Natural killer cell (primary cell): ENCODE measurements at regions not wholly inside any gene's neighbourhood (a gene's known extent, or its start where the extent isn't known, plus 50 kb on each side); places are given as distances from the start of the nearest gene placed in this dataset.

Experiments
- ATAC-seq, 3 donors: fragments of 150-1000 bp in 2 of 3; fragments of 200-7000 bp in 1 of 3; cut with Tn5 transposase; 1 replicate in 1 of 3; 2 replicates in 2 of 3; pipeline ENCODE4 v1.10.0; 2021; ENCODE audit warnings: mild to moderate bottlenecking in 2 of 3, moderate library complexity in 2 of 3
- DNase-seq, 2 donors: peaks; one replicate each; pipeline versions ENCODE4 v3.0.0 to v3.0.0-alpha.2; 2013 to 2021; ENCODE audit warnings: mixed read lengths in 1 of 2
- H3K27ac ChIP-seq: one replicate; pipeline ENCODE4 v1.5.1; 2013; ENCODE audit warnings: mild to moderate bottlenecking, low read length
- H3K27me3 ChIP-seq: one replicate; pipeline ENCODE4 v1.6.1; 2013; ENCODE audit warnings: low read length; ENCODE audit not compliant: control insufficient read depth, insufficient read depth
- H3K36me3 ChIP-seq: one replicate; pipeline ENCODE4 v1.6.1; 2013; ENCODE audit warnings: low read length; ENCODE audit not compliant: control insufficient read depth, insufficient read depth
- H3K4me1 ChIP-seq: one replicate; pipeline ENCODE4 v1.6.1; 2013; ENCODE audit warnings: low read length; ENCODE audit not compliant: control insufficient read depth, insufficient read depth
- H3K4me3 ChIP-seq: one replicate; pipeline ENCODE4 v1.5.1; 2013; ENCODE audit warnings: low read length
- H3K9me3 ChIP-seq: one replicate; pipeline ENCODE4 v1.6.1; 2013; ENCODE audit warnings: low read length; ENCODE audit not compliant: control insufficient read depth, insufficient read depth
- H3K27ac Mint-ChIP-seq, 2 donors: one replicate each; pipeline ENCODE4 v1.8.0; 2022; ENCODE audit warnings: mild to moderate bottlenecking in 2 of 2, mixed read lengths in 2 of 2, moderate library complexity in 1 of 2
- H3K27me3 Mint-ChIP-seq, 2 donors: one replicate each; pipeline ENCODE4 v1.8.0; 2022; ENCODE audit warnings: low read depth in 2 of 2, mixed read lengths in 2 of 2
- H3K36me3 Mint-ChIP-seq: one replicate; pipeline ENCODE4 v1.8.0; 2022; ENCODE audit warnings: mixed read lengths
- H3K4me1 Mint-ChIP-seq, 2 donors: one replicate each; pipeline ENCODE4 v1.8.0; 2022; ENCODE audit warnings: mixed read lengths in 2 of 2
- H3K4me3 Mint-ChIP-seq: one replicate; pipeline ENCODE4 v1.8.0; 2022; ENCODE audit warnings: mild to moderate bottlenecking, moderate library complexity, mixed read lengths
- H3K9me3 Mint-ChIP-seq, 2 donors: one replicate each; pipeline ENCODE4 v1.8.0; 2022; ENCODE audit warnings: mixed read lengths in 2 of 2
- WGBS: methylation state at CpG from one replicate; pipeline ENCODE4 v1.1.7; 2013; ENCODE audit warnings: missing lambda C conversion rate; ENCODE audit not compliant: insufficient coverage; 5-methylcytosine and 5-hydroxymethylcytosine counted together
- intact Hi-C: fragments of 100-400 bp; cut with micrococcal nuclease; formaldehyde crosslinking; loops from one replicate; pipeline ENCODE4 v1.14.2; 2022
- TF ChIP-seq, protein P1 (sequence below): fragments of 200-600 bp; IDR thresholded peaks from one replicate; pipeline ENCODE4 v1.8.0; 2022; ENCODE audit warnings: antibody characterized with exemption

DNA sequence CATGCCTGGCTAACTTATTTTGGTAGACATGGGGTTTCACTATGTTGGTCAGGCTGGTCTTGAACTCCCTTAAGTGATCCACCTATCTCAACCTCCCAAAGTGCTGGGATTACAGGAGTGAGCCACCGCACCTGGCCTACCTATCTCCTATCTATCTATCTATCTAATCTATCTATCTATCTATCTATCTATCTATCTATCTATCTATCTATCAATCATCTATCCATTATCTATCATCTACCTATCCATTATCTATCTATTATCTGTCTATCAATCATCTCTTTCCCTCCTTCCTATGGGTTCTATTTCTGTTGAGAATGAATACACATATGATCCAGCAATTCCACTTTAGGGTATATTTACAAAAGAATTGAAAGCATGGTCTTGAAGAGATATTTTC lies 194.2 kb upstream of the ARG1 start:
- 88% methylated on average over 1 of the region's 1 CpG for WGBS
- ATAC-seq (no peak), DNase-seq (no peak)
- H3K27ac Mint-ChIP-seq: no peak overlapping the region
- H3K27me3 Mint-ChIP-seq: no peaks in the 10 kb centered on the region
- Histone ChIP-seq H3K36me3 (no peaks in the 10 kb centered on the region), H3K27ac (no peak overlapping the region), H3K27me3 (no peaks in the 10 kb centered on the region), H3K4me3 (no peak overlapping the region), H3K9me3 (no peaks in the 10 kb centered on the region), H3K4me1 (no peaks in the 10 kb centered on the region)
- TF ChIP-seq, protein P1, sequence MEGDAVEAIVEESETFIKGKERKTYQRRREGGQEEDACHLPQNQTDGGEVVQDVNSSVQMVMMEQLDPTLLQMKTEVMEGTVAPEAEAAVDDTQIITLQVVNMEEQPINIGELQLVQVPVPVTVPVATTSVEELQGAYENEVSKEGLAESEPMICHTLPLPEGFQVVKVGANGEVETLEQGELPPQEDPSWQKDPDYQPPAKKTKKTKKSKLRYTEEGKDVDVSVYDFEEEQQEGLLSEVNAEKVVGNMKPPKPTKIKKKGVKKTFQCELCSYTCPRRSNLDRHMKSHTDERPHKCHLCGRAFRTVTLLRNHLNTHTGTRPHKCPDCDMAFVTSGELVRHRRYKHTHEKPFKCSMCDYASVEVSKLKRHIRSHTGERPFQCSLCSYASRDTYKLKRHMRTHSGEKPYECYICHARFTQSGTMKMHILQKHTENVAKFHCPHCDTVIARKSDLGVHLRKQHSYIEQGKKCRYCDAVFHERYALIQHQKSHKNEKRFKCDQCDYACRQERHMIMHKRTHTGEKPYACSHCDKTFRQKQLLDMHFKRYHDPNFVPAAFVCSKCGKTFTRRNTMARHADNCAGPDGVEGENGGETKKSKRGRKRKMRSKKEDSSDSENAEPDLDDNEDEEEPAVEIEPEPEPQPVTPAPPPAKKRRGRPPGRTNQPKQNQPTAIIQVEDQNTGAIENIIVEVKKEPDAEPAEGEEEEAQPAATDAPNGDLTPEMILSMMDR: no peak
- H3K4me3 Mint-ChIP-seq: no peak overlapping the region
- no peaks in the 10 kb centered on the region for H3K36me3 Mint-ChIP-seq
- intact Hi-C loops: no loop called here
- H3K4me1 Mint-ChIP-seq: no peaks in the 10 kb centered on the region
- H3K9me3 Mint-ChIP-seq: no peaks in the 10 kb centered on the region

DNA sequence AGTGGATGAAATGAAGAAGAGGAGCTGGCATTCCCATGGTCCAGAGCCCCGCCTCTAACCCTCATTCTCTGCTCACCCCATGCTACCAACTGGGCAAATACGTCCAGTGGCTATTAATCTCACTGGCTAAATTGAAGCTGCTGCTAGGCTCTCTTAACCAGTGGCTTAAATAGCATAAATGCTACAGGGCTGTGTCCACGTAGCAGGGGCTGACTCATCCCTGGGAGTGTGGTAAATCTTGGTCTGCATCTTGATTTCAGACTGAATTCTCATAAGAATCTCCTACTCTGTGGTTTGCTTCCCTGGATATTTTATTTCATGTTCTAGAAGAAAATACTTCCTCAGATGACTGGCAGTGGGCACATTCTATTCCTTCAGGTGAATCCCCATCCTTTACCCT lies 193.1 kb upstream of the ARG1 start:
- no peaks in the 10 kb centered on the region for H3K4me1 Mint-ChIP-seq
- Histone ChIP-seq H3K36me3 (no peaks in the 10 kb centered on the region), H3K9me3 (no peaks in the 10 kb centered on the region), H3K4me3 (no peak overlapping the region), H3K4me1 (no peaks in the 10 kb centered on the region), H3K27ac (no peak overlapping the region), H3K27me3 (no peaks in the 10 kb centered on the region)
- no peaks in the 10 kb centered on the region for H3K27me3 Mint-ChIP-seq
- H3K27ac Mint-ChIP-seq: no peak overlapping the region
- no peak overlapping the region for H3K4me3 Mint-ChIP-seq
- H3K9me3 Mint-ChIP-seq: no peaks in the 10 kb centered on the region
- H3K36me3 Mint-ChIP-seq: no peaks in the 10 kb centered on the region
- DNase-seq (no peak), ATAC-seq (no peak)
- TF ChIP-seq, protein P1: no peak
- intact Hi-C loops: no loop called here
- 74% methylated on average over 3 of the region's 3 CpGs for WGBS

DNA sequence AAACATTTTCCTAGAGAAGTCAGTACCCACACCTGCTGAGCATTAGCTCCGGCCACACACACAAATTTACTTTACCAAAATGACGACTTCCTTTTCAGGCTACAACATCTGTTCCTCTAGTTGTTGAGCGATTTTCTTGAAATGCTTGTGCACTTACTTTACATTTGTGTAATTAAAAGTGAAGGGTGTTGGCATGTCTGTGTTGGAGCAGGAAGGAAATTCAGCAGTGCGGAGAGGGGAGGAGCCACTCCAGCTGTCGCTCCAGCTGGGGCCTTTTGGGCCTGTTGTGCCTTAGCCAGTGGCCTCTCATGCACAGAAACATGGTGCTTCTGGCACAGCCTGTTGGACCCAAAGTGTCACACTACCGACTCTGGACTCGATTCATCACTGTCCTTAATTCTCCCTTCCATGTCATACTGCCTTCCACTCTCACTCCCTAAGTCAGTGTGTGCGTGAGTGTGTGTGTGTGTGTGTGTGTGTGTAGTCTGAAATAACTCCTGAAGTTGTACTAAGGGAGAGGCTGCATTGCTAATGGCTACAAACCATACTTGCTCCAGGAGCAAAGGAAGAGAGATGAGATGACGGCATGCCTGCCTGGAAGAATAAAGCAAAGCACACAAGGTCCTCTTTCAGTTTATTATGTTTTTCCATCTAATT lies 191.8 kb upstream of the ARG1 start:
- no peak overlapping the region for H3K27ac ChIP-seq
- DNase-seq (no peak), ATAC-seq (no peak)
- H3K36me3 ChIP-seq: no peaks in the 10 kb centered on the region
- H3K9me3 ChIP-seq: no peaks in the 10 kb centered on the region
- H3K4me3 ChIP-seq: no peak overlapping the region
- TF ChIP-seq, protein P1: no peak
- no peaks in the 10 kb centered on the region for H3K9me3 Mint-ChIP-seq
- H3K36me3 Mint-ChIP-seq: no peaks in the 10 kb centered on the region
- peaks cover 0 to 5% of the 10 kb centered on the region in 2 donors for H3K27me3 Mint-ChIP-seq
- H3K27ac Mint-ChIP-seq: no peak overlapping the region
- no peaks in the 10 kb centered on the region for H3K4me1 ChIP-seq
- H3K4me1 Mint-ChIP-seq: no peaks in the 10 kb centered on the region
- H3K27me3 ChIP-seq: no peaks in the 10 kb centered on the region
- no peak overlapping the region for H3K4me3 Mint-ChIP-seq
- intact Hi-C loops: no loop called here
- WGBS: 63% methylated on average over 8 of the region's 9 CpGs

DNA sequence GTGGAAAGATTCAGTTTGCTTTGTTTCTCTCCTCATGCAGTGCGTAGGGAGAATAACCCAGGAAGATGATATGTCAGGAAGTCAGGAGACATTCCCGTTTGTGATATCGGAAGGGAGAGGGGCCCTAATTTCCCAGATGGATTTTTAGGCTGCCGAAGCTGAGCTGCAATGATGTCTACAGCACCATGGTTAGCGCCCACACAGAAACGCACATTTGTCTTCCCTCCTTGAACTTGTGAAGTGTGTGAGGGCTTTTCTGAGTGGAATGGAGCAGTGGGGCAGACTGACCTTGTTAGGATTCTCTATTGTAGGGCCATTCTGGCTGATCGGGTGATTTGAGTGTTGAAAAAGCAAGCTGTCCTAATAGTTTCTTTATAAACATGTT lies 191.3 kb upstream of the ARG1 start:
- no peaks in the 10 kb centered on the region for H3K9me3 ChIP-seq
- no peaks in the 10 kb centered on the region for H3K27me3 ChIP-seq
- no peaks in the 10 kb centered on the region for H3K36me3 ChIP-seq
- H3K4me3 ChIP-seq: no peak overlapping the region
- Mint-ChIP-seq H3K27me3 (peaks cover 0 to 5% of the 10 kb centered on the region in 2 donors), H3K4me3 (no peak overlapping the region), H3K27ac (no peak overlapping the region), H3K9me3 (no peaks in the 10 kb centered on the region), H3K4me1 (no peaks in the 10 kb centered on the region), H3K36me3 (no peaks in the 10 kb centered on the region)
- TF ChIP-seq, protein P1: no peak
- ATAC-seq: no peak
- DNase-seq: no peak
- H3K4me1 ChIP-seq: no peaks in the 10 kb centered on the region
- WGBS: 90% methylated on average over 7 of the region's 7 CpGs
- intact Hi-C loops: no loop called here
- H3K27ac ChIP-seq: no peak overlapping the region
